OCI-LY7 (cell line): ENCODE measurements at regions not wholly inside any gene's neighbourhood (a gene's known extent, or its start where the extent isn't known, plus 50 kb on each side); places are given as distances from the start of the nearest gene placed in this dataset.

Source experiments
- EZH2phosphoT487 ChIP-seq: fragments of 200-600 bp; sonication (generic); IDR thresholded peaks from 2 replicates; pipeline ENCODE4 v1.6.1; 2018; ENCODE audit warnings: low read depth, borderline replicate concordance, mild to moderate bottlenecking, mixed run types, antibody characterized with exemption, low read length, moderate library complexity, mixed read lengths
- TF ChIP-seq, protein P1 (sequence below): fragments of 200-600 bp; sonication (generic); conservative IDR thresholded peaks from 2 replicates; pipeline ENCODE4 v1.5.1; 2014; ENCODE audit warnings: mild to moderate bottlenecking, antibody characterized with exemption, low read length, moderate library complexity, mixed read lengths

DNA sequence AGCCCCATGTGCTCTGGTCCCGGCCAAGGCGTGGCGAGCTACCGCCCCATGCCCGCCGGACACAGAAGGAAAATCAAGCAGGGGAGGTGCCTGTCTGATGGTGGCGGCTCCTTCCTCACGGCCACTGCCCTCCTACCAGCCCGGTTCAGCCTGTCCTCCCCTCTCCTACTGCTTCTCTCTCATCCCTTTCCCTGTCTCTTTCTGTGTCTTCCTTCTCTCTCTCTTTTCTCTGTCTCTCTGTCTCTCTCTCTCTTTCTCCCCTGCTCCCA lies 279.1 kb downstream of the ASMT start:
- TF ChIP-seq, protein P1, sequence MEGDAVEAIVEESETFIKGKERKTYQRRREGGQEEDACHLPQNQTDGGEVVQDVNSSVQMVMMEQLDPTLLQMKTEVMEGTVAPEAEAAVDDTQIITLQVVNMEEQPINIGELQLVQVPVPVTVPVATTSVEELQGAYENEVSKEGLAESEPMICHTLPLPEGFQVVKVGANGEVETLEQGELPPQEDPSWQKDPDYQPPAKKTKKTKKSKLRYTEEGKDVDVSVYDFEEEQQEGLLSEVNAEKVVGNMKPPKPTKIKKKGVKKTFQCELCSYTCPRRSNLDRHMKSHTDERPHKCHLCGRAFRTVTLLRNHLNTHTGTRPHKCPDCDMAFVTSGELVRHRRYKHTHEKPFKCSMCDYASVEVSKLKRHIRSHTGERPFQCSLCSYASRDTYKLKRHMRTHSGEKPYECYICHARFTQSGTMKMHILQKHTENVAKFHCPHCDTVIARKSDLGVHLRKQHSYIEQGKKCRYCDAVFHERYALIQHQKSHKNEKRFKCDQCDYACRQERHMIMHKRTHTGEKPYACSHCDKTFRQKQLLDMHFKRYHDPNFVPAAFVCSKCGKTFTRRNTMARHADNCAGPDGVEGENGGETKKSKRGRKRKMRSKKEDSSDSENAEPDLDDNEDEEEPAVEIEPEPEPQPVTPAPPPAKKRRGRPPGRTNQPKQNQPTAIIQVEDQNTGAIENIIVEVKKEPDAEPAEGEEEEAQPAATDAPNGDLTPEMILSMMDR: no peak
- no peak for TF ChIP-seq EZH2phosphoT487
